ENCODE measurements at regions not wholly inside any gene's neighbourhood (a gene's known extent, or its start where the extent isn't known, plus 50 kb on each side); places are given as distances from the start of the nearest gene placed in this dataset.

GRCh38 chr3:88611826-88612326 is 462.1 kb downstream of the C3orf38 start:
- TF ChIP-seq CTCF (IDR thresholded peaks at IDR 0.05 in 4 of 5, conservative IDR thresholded peaks at IDR 0.05 in 1 of 5), result no peak
- no peak for TF ChIP-seq POLR2A (IDR thresholded peaks at IDR 0.05)
